GM18867 (cell line): ENCODE measurements at regions not wholly inside any gene's neighbourhood (a gene's known extent, or its start where the extent isn't known, plus 50 kb on each side); places are given as distances from the start of the nearest gene placed in this dataset.
A peak's percentile ranks its signal among the peaks of the same experiment; 100 is the strongest.

Experiments used
- ATAC-seq: cut with Tn5 transposase; IDR thresholded peaks from one replicate; pipeline ENCODE4 v1.9.1; 2021; ENCODE audit warnings: mild to moderate bottlenecking, moderate library complexity; ENCODE audit not compliant: unreplicated experiment

DNA sequence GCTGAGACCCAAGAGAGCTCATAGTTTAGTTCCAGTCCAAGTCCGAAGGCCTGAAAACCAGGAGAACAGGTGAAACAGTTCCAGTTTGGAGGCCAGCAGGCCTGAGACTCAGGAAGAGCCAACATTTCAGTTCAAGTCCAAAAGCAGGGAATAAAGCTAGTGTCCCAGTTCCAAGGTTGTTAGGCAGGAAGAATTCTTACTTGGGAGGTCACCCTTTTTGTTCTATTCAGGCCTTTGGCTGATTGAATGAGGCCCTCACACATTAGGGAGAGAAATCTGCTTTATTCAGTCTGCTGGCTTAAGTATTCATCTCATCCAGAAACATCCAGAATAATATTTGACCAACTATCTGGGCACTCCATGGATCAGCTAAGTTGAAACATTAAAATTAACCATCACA, 294.6 kb downstream of the PCNX1 start:
- ATAC-seq: no peak

DNA sequence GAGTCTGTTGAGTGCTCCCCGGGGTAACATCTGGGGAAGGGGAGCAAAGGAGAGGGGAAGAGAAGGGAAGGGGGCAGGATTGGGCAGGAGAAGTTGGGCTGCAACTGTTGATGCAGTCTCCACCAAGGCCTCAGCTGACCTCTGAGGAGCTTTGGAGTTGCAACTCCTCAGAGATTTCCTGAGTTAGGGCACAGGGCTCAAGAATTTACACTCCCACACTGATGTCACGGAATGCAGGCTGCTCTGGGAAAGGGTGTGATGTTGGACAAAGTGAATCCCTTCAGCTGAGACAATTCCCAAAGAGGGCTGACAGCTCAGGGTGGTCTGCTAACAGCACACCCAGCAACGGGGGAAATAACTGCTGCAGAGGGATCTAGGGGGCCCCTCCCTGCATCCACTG, 295.6 kb downstream of the PCNX1 start:
- ATAC-seq: no peak

- ATAC-seq: no peak
Observed at GRCh38 chr14:71203306-71203705, 296.0 kb downstream of the PCNX1 start.

DNA sequence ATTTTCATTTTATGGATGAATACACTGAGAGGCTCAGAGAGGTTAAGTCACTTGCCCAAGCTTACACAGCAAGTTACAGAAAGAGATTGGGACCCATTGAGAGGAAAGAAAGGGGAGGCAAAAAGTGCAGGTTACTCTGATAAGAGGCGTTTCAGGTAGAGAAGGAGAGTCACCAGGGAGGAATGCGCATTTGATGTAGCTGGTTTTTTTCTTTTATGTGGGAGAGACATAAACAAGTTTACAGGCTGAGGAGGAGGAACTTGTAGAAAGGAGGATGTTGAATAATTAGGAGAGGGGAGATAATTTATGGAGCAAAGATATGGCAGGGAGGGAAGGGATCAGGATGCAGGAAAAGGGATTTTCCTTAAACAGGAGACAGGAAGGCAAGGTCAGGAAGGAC, 297.0 kb downstream of the PCNX1 start:
- ATAC-seq: no peak

DNA sequence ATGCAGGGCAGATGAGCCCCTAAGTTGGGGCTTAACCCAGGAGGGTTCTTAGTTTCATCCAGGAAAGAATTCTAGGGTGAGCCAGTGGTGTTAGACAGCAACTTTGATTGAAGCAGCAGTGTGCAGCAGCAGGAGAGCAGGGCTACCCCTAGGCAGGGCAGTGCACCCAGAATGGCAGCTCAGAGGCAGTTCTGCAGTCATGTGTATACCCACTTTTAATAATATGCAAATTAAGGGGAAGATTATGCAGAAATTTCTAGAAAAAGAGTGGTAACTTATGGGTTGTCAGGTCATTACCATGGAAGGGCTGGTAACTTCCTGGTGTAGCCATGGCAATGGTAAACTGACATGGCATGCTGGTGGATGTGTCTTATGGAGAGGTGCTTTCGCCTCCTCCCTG, 297.5 kb downstream of the PCNX1 start:
- no peak for ATAC-seq

GRCh38 chr14:71206123-71206522, 298.9 kb downstream of the PCNX1 start:
- ATAC-seq: no peak

DNA sequence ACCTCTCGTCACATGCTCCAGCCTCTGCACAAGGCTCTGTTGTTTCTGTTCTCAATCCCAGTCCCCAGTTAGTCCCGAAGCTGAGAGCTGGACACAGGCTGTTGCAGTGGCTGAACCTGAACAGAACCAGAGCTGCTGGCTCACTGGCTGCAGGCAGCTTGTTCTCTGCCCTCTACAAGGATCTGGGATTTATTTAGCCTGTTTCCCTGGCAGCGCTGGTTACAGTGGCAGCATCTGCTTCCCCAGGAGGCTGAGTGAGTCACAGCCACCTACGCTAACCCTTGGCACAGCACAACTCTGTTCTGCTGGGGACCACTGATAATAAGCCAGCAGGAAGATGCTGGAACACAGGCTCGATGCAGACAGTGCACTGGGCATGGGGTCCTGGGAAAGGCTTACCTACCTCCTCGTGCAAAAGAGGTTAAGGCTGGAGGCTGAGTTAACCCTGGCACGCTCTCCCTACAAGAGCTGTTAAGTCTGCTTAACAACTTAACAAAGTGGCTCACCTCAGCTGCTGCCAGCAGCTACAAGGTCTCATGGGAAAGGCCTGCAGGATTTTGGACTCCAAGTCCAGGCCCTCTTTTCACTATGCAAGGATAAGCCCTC, 299.6 kb downstream of the PCNX1 start:
- ATAC-seq: no peak

- no peak for ATAC-seq
Observed at GRCh38 chr14:71208702-71209357, 301.6 kb downstream of the PCNX1 start.

DNA sequence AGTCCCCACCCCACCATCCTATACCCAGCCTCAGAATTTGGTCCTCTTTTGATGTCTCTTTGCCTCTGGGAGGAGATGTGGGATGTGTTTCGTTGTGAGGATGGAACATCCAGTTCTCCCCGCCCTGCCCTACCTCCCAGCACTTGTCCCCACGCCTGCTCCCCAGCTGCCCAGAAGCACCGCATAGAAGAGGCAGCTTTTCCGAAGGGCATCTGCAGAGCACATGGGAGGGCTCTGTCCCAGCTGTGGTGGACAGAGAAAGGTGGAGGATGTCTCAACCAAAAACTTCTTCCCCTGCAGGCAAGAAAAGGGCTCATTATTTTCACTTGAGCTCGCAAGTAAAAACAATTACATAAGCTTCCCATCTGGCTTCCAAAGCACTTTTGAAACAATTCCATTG, 302.6 kb downstream of the PCNX1 start:
- ATAC-seq: no peak

DNA sequence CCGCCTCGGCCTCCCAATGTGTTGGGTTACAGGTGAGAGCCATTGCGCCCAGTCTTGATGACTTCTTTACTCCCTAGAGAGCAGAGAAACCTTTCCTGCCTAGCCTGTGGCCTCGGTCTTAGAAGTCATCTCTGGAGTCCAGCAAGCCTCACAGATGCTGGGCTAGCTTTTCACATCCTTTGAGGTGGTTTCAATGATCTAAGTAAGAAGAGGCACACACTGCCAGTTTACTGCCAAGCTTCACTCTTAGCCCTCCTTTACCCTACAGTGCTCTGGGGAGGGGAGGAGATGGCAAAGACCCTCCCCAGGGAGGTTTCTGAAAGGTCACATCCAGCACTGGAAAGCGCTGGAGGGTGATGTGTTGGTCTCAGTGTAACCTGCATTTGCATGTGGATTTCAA, 304.8 kb downstream of the PCNX1 start:
- no peak for ATAC-seq

GRCh38 chr14:71212683-71213107, 305.4 kb downstream of the PCNX1 start:
- no peak for ATAC-seq

- ATAC-seq: no peak
Observed at GRCh38 chr14:71214241-71214640, 307.0 kb downstream of the PCNX1 start.

- no peak for ATAC-seq
Observed at GRCh38 chr14:71220462-71220861, 313.2 kb downstream of the PCNX1 start.

DNA sequence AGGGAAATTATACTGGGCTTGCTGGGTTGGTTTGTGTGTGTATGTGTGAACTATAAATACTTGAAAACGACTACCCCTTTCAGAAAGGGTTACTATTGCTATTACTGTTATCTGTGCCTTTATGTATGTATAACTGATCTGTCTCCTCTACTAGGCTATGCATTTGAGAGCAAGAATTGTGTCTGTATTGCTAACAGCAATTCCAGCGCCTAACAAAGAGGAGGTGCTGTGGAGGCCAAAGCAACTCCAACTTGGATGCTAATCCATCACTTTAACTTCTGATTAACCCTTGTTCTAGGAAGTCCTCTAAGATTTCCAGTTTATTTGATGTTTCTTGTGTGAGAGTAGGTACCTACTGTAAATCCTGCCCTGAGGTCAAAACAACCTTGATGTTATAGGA, 313.9 kb downstream of the PCNX1 start:
- no peak for ATAC-seq

DNA sequence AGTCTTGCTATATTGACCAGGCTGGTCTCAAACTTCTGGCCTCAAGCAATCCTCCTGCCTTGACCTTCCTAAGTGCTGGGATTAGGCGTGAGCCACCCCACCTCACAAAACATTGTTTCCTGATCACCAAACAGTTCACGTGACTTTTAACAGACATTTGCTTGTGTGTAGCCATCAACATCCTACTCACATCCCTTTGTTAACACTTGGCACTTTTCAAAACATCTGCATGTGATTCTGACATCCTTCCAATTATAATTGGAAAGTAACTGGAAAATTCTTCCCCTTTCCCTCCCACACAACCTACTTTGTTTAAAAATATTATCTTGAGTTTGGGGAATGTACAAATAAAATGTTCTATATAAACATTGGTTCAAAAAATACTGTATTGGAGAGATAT, 317.9 kb downstream of the PCNX1 start:
- no peak for ATAC-seq

GRCh38 chr14:71228711-71229110, 321.5 kb downstream of the PCNX1 start:
- ATAC-seq: no peak

GRCh38 chr14:71229875-71230274, 322.6 kb downstream of the PCNX1 start:
- ATAC-seq: no peak

- ATAC-seq: no peak
Observed at GRCh38 chr14:71230897-71231296, 323.6 kb downstream of the PCNX1 start.

- peak; percentile 76 for ATAC-seq
Observed at GRCh38 chr14:71231521-71232393, 324.5 kb downstream of the PCNX1 start.

DNA sequence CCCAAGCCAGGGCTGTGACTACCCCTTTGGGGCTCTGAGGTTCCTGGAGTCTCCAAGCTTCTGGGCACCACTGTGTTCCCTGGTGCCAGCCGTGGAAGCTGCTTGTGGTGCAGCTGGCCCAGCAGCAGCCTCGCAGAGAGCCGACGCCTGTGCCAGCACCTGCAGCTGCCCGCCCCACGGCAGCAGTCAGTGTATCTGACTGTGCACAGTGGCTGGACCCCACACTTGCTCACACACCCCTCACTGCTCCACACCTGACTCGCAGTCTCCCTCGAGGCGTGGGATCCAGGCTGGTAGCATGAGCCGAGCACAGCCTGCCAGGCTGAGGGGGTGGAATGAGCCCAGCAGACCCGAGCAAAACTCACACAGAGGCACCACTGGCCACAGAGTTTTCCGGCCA, 325.2 kb downstream of the PCNX1 start:
- ATAC-seq: no peak

DNA sequence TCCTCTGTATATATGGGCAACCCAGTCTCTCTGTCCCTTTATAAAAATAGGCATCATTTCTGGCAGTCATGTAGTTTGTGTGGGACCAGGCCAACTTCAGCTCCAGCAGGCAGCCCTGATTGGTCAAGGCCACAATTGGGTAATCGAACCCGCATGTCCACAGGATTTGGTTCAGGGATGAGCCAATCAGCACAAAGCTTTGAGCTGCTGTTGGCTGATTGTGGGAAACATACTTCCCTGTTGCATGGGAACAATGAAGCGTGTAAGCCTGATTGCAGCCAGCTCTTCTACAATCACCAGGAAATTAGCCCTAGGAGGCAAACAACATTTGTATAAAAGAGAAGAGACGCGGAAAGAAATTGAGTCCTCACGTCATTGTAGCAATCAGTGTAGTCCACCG, 328.6 kb downstream of the PCNX1 start:
- no peak for ATAC-seq

GRCh38 chr14:71236487-71236886, 329.2 kb downstream of the PCNX1 start:
- no peak for ATAC-seq
